ENCODE measurements at regions not wholly inside any gene's neighbourhood (a gene's known extent, or its start where the extent isn't known, plus 50 kb on each side); places are given as distances from the start of the nearest gene placed in this dataset.

GRCh38 chr6:146902846-146903245 is 301.4 kb upstream of the STXBP5 start:
- no peak overlapping the region for H3K4me3 Mint-ChIP-seq (ENCODE audit: unreplicated experiment)
- no peak for TF ChIP-seq CTCF (IDR thresholded peaks at IDR 0.05; ENCODE audit: unreplicated experiment)
- H3K4me1 Mint-ChIP-seq (ENCODE audit: unreplicated experiment) = peaks cover 8% of the 10 kb centered on the region
- H3K9me3 Mint-ChIP-seq (ENCODE audit: unreplicated experiment) = no peaks in the 10 kb centered on the region
- no peaks in the 10 kb centered on the region for H3K36me3 Mint-ChIP-seq (ENCODE audit: low read depth, unreplicated experiment)
- H3K27me3 Mint-ChIP-seq (ENCODE audit: unreplicated experiment) = no peaks in the 10 kb centered on the region
- no peak overlapping the region for H3K27ac Mint-ChIP-seq (ENCODE audit: unreplicated experiment)
- DNase-seq (ENCODE audit: low spot score) = no peak

- H3K27ac Mint-ChIP-seq (ENCODE audit: unreplicated experiment) = no peak overlapping the region
- no peak for TF ChIP-seq CTCF (IDR thresholded peaks at IDR 0.05; ENCODE audit: unreplicated experiment)
Observed at GRCh38 chr6:146903451-146903850, 300.8 kb upstream of the STXBP5 start.

GRCh38 chr6:146904596-146904995 is 299.6 kb upstream of the STXBP5 start:
- Mint-ChIP-seq H3K27ac (ENCODE audit: unreplicated experiment) (no peak overlapping the region), H3K9me3 (ENCODE audit: unreplicated experiment) (no peaks in the 10 kb centered on the region), H3K4me3 (ENCODE audit: unreplicated experiment) (no peak overlapping the region), H3K36me3 (ENCODE audit: low read depth, unreplicated experiment) (no peaks in the 10 kb centered on the region), H3K27me3 (ENCODE audit: unreplicated experiment) (no peaks in the 10 kb centered on the region), H3K4me1 (ENCODE audit: unreplicated experiment) (peaks cover 8% of the 10 kb centered on the region)
- DNase-seq (ENCODE audit: low spot score) = no peak
- TF ChIP-seq CTCF (IDR thresholded peaks at IDR 0.05; ENCODE audit: unreplicated experiment) = no peak

More at GRCh38 chr6:146903451-146903850, 300.8 kb upstream of the STXBP5 start:
- H3K9me3 Mint-ChIP-seq (ENCODE audit: unreplicated experiment) = no peaks in the 10 kb centered on the region
- H3K4me1 Mint-ChIP-seq (ENCODE audit: unreplicated experiment) = peaks cover 8% of the 10 kb centered on the region
- H3K36me3 Mint-ChIP-seq (ENCODE audit: low read depth, unreplicated experiment) = no peaks in the 10 kb centered on the region
- DNase-seq (ENCODE audit: low spot score) = no peak
- no peaks in the 10 kb centered on the region for H3K27me3 Mint-ChIP-seq (ENCODE audit: unreplicated experiment)
- no peak overlapping the region for H3K4me3 Mint-ChIP-seq (ENCODE audit: unreplicated experiment)

GRCh38 chr6:146905181-146905704 is 299.0 kb upstream of the STXBP5 start:
- no peak for DNase-seq (ENCODE audit: low spot score)
- H3K36me3 Mint-ChIP-seq (ENCODE audit: low read depth, unreplicated experiment) = no peaks in the 10 kb centered on the region
- H3K27ac Mint-ChIP-seq (ENCODE audit: unreplicated experiment) = no peak overlapping the region
- TF ChIP-seq CTCF (IDR thresholded peaks at IDR 0.05; ENCODE audit: unreplicated experiment) = no peak
- no peaks in the 10 kb centered on the region for H3K27me3 Mint-ChIP-seq (ENCODE audit: unreplicated experiment)
- no peak overlapping the region for H3K4me3 Mint-ChIP-seq (ENCODE audit: unreplicated experiment)
- no peaks in the 10 kb centered on the region for H3K9me3 Mint-ChIP-seq (ENCODE audit: unreplicated experiment)
- H3K4me1 Mint-ChIP-seq (ENCODE audit: unreplicated experiment) = peaks cover 8% of the 10 kb centered on the region

- H3K9me3 Mint-ChIP-seq (ENCODE audit: unreplicated experiment) = no peaks in the 10 kb centered on the region
- H3K4me3 Mint-ChIP-seq (ENCODE audit: unreplicated experiment) = no peak overlapping the region
- H3K27ac Mint-ChIP-seq (ENCODE audit: unreplicated experiment) = no peak overlapping the region
- TF ChIP-seq CTCF (IDR thresholded peaks at IDR 0.05; ENCODE audit: unreplicated experiment) = no peak
- DNase-seq (ENCODE audit: low spot score) = no peak
- peaks cover 4% of the 10 kb centered on the region for H3K4me1 Mint-ChIP-seq (ENCODE audit: unreplicated experiment)
- no peaks in the 10 kb centered on the region for H3K36me3 Mint-ChIP-seq (ENCODE audit: low read depth, unreplicated experiment)
- no peaks in the 10 kb centered on the region for H3K27me3 Mint-ChIP-seq (ENCODE audit: unreplicated experiment)
Observed at GRCh38 chr6:146908786-146909185, 295.4 kb upstream of the STXBP5 start.
